ENCODE measurements at regions not wholly inside any gene's neighbourhood (a gene's known extent, or its start where the extent isn't known, plus 50 kb on each side); places are given as distances from the start of the nearest gene placed in this dataset.
"Not testable (repeated sequence)": the region's sequence is repeated elsewhere in the genome, so short reads cannot be mapped to it uniquely, and the experiment has no call there.

GRCh38 chr16:46519063-46519462 is 102.1 kb downstream of the SHCBP1 start:
- H3K9me3 Mint-ChIP-seq (ENCODE audit: unreplicated experiment) = peaks cover 14% of the 10 kb centered on the region

GRCh38 chr16:46496701-46497100 is 124.5 kb downstream of the SHCBP1 start:
- H3K9me3 Mint-ChIP-seq (ENCODE audit: unreplicated experiment) = peaks cover 7% of the 10 kb centered on the region
- no peak for DNase-seq (ENCODE audit: extremely low spot score, unreplicated experiment)
- no peak overlapping the region for H3K27ac Mint-ChIP-seq (ENCODE audit: unreplicated experiment)
- no peaks in the 10 kb centered on the region for H3K36me3 Mint-ChIP-seq (ENCODE audit: unreplicated experiment)
- no peaks in the 10 kb centered on the region for H3K4me1 Mint-ChIP-seq (ENCODE audit: unreplicated experiment)
- H3K27me3 Mint-ChIP-seq (ENCODE audit: unreplicated experiment) = no peaks in the 10 kb centered on the region
- TF ChIP-seq, protein P1, sequence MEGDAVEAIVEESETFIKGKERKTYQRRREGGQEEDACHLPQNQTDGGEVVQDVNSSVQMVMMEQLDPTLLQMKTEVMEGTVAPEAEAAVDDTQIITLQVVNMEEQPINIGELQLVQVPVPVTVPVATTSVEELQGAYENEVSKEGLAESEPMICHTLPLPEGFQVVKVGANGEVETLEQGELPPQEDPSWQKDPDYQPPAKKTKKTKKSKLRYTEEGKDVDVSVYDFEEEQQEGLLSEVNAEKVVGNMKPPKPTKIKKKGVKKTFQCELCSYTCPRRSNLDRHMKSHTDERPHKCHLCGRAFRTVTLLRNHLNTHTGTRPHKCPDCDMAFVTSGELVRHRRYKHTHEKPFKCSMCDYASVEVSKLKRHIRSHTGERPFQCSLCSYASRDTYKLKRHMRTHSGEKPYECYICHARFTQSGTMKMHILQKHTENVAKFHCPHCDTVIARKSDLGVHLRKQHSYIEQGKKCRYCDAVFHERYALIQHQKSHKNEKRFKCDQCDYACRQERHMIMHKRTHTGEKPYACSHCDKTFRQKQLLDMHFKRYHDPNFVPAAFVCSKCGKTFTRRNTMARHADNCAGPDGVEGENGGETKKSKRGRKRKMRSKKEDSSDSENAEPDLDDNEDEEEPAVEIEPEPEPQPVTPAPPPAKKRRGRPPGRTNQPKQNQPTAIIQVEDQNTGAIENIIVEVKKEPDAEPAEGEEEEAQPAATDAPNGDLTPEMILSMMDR (IDR thresholded peaks at IDR 0.05) = no peak
- H3K4me3 Mint-ChIP-seq (ENCODE audit: unreplicated experiment) = no peak overlapping the region

More at GRCh38 chr16:46519063-46519462, 102.1 kb downstream of the SHCBP1 start:
- no peak overlapping the region for H3K4me3 Mint-ChIP-seq (ENCODE audit: unreplicated experiment)
- no peaks in the 10 kb centered on the region for H3K4me1 Mint-ChIP-seq (ENCODE audit: unreplicated experiment)
- no peaks in the 10 kb centered on the region for H3K36me3 Mint-ChIP-seq (ENCODE audit: unreplicated experiment)
- TF ChIP-seq, protein P1 (IDR thresholded peaks at IDR 0.05) = no peak
- no peak overlapping the region for H3K27ac Mint-ChIP-seq (ENCODE audit: unreplicated experiment)
- DNase-seq (ENCODE audit: extremely low spot score, unreplicated experiment) = no peak
- no peaks in the 10 kb centered on the region for H3K27me3 Mint-ChIP-seq (ENCODE audit: unreplicated experiment)

GRCh38 chr16:46482895-46483294 is 138.3 kb downstream of the SHCBP1 start:
- Mint-ChIP-seq H3K27me3 (ENCODE audit: unreplicated experiment) (no peaks in the 10 kb centered on the region), H3K9me3 (ENCODE audit: unreplicated experiment) (peaks cover 70% of the 10 kb centered on the region), H3K4me1 (ENCODE audit: unreplicated experiment) (no peaks in the 10 kb centered on the region), H3K36me3 (ENCODE audit: unreplicated experiment) (no peaks in the 10 kb centered on the region), H3K4me3 (ENCODE audit: unreplicated experiment) (no peak overlapping the region), H3K27ac (ENCODE audit: unreplicated experiment) (no peak overlapping the region)
- TF ChIP-seq, protein P1 (IDR thresholded peaks at IDR 0.05) = no peak
- DNase-seq (ENCODE audit: extremely low spot score, unreplicated experiment) = no peak

DNA sequence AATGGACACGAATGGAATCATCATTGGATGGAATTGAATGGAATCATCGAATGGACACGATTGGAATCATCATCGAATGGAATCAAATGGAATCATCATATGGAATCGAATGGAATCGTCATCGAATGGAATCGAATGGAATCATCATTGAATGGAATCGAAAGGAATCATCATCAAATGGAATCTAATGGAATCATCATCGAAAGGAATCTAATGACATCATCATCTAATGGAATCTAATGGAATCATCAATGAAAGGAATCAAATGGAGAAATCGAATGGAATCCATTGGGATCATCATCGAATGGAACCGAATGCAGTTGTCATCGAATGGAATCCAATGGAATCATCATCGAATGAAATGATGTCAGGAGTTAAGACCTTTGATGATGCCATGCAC is 154.9 kb downstream of the SHCBP1 start:
- H3K4me1 Mint-ChIP-seq (ENCODE audit: unreplicated experiment) = no peaks in the 10 kb centered on the region
- no peaks in the 10 kb centered on the region for H3K36me3 Mint-ChIP-seq (ENCODE audit: unreplicated experiment)
- TF ChIP-seq, protein P1 (IDR thresholded peaks at IDR 0.05) = no peak
- DNase-seq (ENCODE audit: extremely low spot score, unreplicated experiment) = no peak
- H3K27ac Mint-ChIP-seq (ENCODE audit: unreplicated experiment) = no peak overlapping the region
- H3K27me3 Mint-ChIP-seq (ENCODE audit: unreplicated experiment) = no peaks in the 10 kb centered on the region
- H3K4me3 Mint-ChIP-seq (ENCODE audit: unreplicated experiment) = no peak overlapping the region
- H3K9me3 Mint-ChIP-seq (ENCODE audit: unreplicated experiment) = peaks cover 53% of the 10 kb centered on the region

GRCh38 chr16:46454801-46455200 is 166.4 kb downstream of the SHCBP1 start:
- H3K27me3 Mint-ChIP-seq (ENCODE audit: unreplicated experiment); DNase-seq (ENCODE audit: extremely low spot score, unreplicated experiment); H3K4me3 Mint-ChIP-seq (ENCODE audit: unreplicated experiment); H3K27ac Mint-ChIP-seq (ENCODE audit: unreplicated experiment); H3K9me3 Mint-ChIP-seq (ENCODE audit: unreplicated experiment); H3K36me3 Mint-ChIP-seq (ENCODE audit: unreplicated experiment); H3K4me1 Mint-ChIP-seq (ENCODE audit: unreplicated experiment): not testable (repeated sequence)
